MCF 10A (cell line): ENCODE measurements at regions not wholly inside any gene's neighbourhood (a gene's known extent, or its start where the extent isn't known, plus 50 kb on each side); places are given as distances from the start of the nearest gene placed in this dataset.

ENCODE experiments used
- BruUV-seq: library from RNA; stranded (reverse); fragments of 400-500 nt; replicated peaks from 2 replicates; lab custom pipeline; 2021; lab: Mats Ljungman, UMichigan
- CTCF ChIA-PET: fragments of 300-600 bp; sonication (Branson Sonifier 250); formaldehyde crosslinking; extraction: SDS; loops from one replicate; lab custom pipeline; 2021; ENCODE audit warnings: antibody characterized with exemption, inconsistent platforms; lab: Yijun Ruan, JAX
- POLR2A ChIA-PET: fragments of 300-600, 350-650 bp; sonication (Branson Sonifier 250); formaldehyde crosslinking; extraction: SDS; loops from one replicate; lab custom pipeline; 2020; ENCODE audit warnings: antibody characterized with exemption, inconsistent platforms; lab: Yijun Ruan, JAX
- DNase-seq: peaks from one replicate; pipeline ENCODE4 v3.0.0-alpha.2; 2018; ENCODE audit not compliant: unreplicated experiment
- H3K27ac Mint-ChIP-seq: one replicate; pipeline ENCODE4 v1.8.0; 2022; ENCODE audit warnings: mild to moderate bottlenecking, low read depth, mixed read lengths; ENCODE audit not compliant: unreplicated experiment
- H3K27me3 Mint-ChIP-seq: one replicate; pipeline ENCODE4 v1.8.0; 2022; ENCODE audit warnings: mixed read lengths; ENCODE audit not compliant: insufficient read depth, unreplicated experiment
- H3K36me3 Mint-ChIP-seq: one replicate; pipeline ENCODE4 v1.8.0; 2022; ENCODE audit warnings: mild to moderate bottlenecking, moderate library complexity, mixed read lengths; ENCODE audit not compliant: insufficient read depth, unreplicated experiment
- H3K4me1 Mint-ChIP-seq: one replicate; pipeline ENCODE4 v1.8.0; 2022; ENCODE audit warnings: mixed read lengths; ENCODE audit not compliant: insufficient read depth, unreplicated experiment
- H3K4me3 Mint-ChIP-seq: one replicate; pipeline ENCODE4 v1.8.0; 2022; ENCODE audit warnings: mild to moderate bottlenecking, moderate library complexity, mixed read lengths; ENCODE audit not compliant: unreplicated experiment
- H3K9me3 Mint-ChIP-seq: one replicate; pipeline ENCODE4 v1.8.0; 2022; ENCODE audit warnings: mixed read lengths; ENCODE audit not compliant: unreplicated experiment
- intact Hi-C: fragments of 100-400 bp; cut with micrococcal nuclease; formaldehyde crosslinking; loops from 2 replicates; pipeline ENCODE4 v1.14.1; 2022
- TF ChIP-seq, protein P1 (sequence below): fragments of 200-600 bp; IDR thresholded peaks from one replicate; pipeline ENCODE4 v1.8.0; 2022; ENCODE audit warnings: antibody characterized with exemption, mild to moderate bottlenecking; ENCODE audit not compliant: unreplicated experiment

GRCh38 chr5:84546686-84547085 is 162.0 kb upstream of the EDIL3 start:
- Mint-ChIP-seq H3K4me1 (no peaks in the 10 kb centered on the region), H3K36me3 (no peaks in the 10 kb centered on the region), H3K4me3 (no peak overlapping the region), H3K27me3 (peaks cover 7% of the 10 kb centered on the region), H3K9me3 (no peaks in the 10 kb centered on the region), H3K27ac (no peak overlapping the region)
- POLR2A ChIA-PET: no interaction called here
- intact Hi-C loops: no loop called here
- no TSS peak for BruUV-seq
- TF ChIP-seq, protein P1, sequence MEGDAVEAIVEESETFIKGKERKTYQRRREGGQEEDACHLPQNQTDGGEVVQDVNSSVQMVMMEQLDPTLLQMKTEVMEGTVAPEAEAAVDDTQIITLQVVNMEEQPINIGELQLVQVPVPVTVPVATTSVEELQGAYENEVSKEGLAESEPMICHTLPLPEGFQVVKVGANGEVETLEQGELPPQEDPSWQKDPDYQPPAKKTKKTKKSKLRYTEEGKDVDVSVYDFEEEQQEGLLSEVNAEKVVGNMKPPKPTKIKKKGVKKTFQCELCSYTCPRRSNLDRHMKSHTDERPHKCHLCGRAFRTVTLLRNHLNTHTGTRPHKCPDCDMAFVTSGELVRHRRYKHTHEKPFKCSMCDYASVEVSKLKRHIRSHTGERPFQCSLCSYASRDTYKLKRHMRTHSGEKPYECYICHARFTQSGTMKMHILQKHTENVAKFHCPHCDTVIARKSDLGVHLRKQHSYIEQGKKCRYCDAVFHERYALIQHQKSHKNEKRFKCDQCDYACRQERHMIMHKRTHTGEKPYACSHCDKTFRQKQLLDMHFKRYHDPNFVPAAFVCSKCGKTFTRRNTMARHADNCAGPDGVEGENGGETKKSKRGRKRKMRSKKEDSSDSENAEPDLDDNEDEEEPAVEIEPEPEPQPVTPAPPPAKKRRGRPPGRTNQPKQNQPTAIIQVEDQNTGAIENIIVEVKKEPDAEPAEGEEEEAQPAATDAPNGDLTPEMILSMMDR: no peak
- CTCF ChIA-PET: no interaction called here
- no peak for DNase-seq

DNA sequence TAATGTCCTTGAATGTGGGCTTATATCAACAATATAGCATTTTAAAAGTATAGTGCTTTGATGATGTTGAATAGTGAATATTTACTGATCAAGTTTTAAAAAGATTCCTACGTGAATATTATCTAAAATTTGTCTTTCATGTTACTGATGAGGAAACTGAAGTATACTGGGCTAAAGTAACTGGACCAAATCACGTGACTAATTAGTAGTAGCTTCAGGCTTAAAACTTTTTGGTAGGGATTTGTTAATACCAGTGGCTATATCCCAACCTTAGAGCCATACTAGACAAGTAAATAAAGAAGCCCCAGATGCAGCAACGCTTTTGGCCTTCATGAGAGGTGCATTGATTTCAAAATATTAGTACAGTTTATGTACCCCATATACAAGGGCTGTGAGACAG is 152.1 kb upstream of the EDIL3 start:
- CTCF ChIA-PET: interaction anchor here (1.2 kb wide), 1 partner anchor 10 kb away, joined by 3 read pairs; no protein-coding TSS in a partner anchor
- Mint-ChIP-seq H3K9me3 (peaks cover 17% of the 10 kb centered on the region), H3K27ac (no peak overlapping the region), H3K4me3 (no peak overlapping the region), H3K4me1 (no peaks in the 10 kb centered on the region), H3K36me3 (peaks cover 7% of the 10 kb centered on the region), H3K27me3 (peaks cover 20% of the 10 kb centered on the region)
- POLR2A ChIA-PET: no interaction called here
- no peak for DNase-seq
- intact Hi-C loops: no loop called here
- BruUV-seq: no TSS peak
- TF ChIP-seq, protein P1: no peak

GRCh38 chr5:84535281-84535680 is 150.6 kb upstream of the EDIL3 start:
- CTCF ChIA-PET: interaction anchor here (0.6 kb wide), 1 partner anchor 25 kb away, joined by 3 read pairs; no protein-coding TSS in a partner anchor
- intact Hi-C loops: no loop called here

DNA sequence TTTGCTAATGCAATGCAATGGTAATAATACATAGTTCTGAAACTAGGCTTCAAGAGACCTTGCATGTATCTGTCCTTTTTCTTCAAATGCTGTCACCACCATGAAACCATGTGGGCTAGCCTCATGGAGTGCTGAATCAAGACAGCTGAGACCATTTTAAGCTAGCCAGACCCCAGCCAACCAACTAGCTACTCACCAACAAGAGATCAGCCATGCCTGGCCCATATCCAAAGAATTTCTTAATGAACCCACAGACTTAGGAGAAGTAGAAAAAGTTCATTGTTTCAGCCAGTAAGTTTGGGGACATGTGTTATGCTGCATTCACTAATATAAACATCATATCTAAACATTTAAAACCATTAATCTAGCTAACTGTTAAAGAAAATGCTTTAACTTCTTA is 139.8 kb upstream of the EDIL3 start:
- no peak for DNase-seq
- intact Hi-C loops: no loop called here
- Mint-ChIP-seq H3K27ac (no peak overlapping the region), H3K4me3 (no peak overlapping the region), H3K36me3 (no peaks in the 10 kb centered on the region), H3K4me1 (no peaks in the 10 kb centered on the region), H3K9me3 (no peaks in the 10 kb centered on the region), H3K27me3 (peaks cover 43% of the 10 kb centered on the region)
- ChIA-PET POLR2A (no interaction called here), CTCF (no interaction called here)
- TF ChIP-seq, protein P1: no peak
- BruUV-seq: no TSS peak

More at GRCh38 chr5:84535281-84535680, 150.6 kb upstream of the EDIL3 start:
- peaks cover 15% of the 10 kb centered on the region for H3K9me3 Mint-ChIP-seq
- H3K4me1 Mint-ChIP-seq: no peaks in the 10 kb centered on the region
- BruUV-seq: no TSS peak
- no peak for DNase-seq
- H3K36me3 Mint-ChIP-seq: peaks cover 5% of the 10 kb centered on the region
- no peak overlapping the region for H3K27ac Mint-ChIP-seq
- H3K27me3 Mint-ChIP-seq: peaks cover 33% of the 10 kb centered on the region
- TF ChIP-seq, protein P1: no peak
- H3K4me3 Mint-ChIP-seq: no peak overlapping the region
- POLR2A ChIA-PET: no interaction called here
